ENCODE measurements at regions not wholly inside any gene's neighbourhood (a gene's known extent, or its start where the extent isn't known, plus 50 kb on each side); places are given as distances from the start of the nearest gene placed in this dataset.

DNA sequence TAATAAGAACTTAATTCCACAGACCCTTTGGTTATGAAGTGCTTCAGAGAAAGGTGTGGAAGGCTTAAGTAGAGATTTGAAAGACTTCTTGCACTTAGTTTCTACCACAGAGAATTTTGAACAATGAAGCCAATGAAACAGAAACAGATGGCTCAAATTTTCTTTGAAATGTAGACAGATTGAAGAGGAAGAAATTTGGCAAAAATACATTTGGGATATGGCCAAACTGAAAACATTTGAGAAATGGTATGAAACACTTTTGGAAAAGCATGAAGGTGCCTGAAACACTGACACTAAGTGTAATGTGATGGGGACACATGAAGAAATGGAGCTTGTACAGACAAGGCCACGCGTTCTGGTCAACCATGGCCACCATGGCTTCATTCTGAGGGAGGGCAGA, 272.4 kb upstream of the EXOC2 start:
- no peak for ATAC-seq
- CTCF ChIA-PET: no interaction called here
- POLR2A ChIA-PET: no interaction called here

More for the DNA sequence above, 272.4 kb upstream of the EXOC2 start:
- H3K9ac ChIP-seq (ENCODE audit: control insufficient read depth, insufficient read depth, low read length): no peak overlapping the region
- H2AFZ ChIP-seq (ENCODE audit: control insufficient read depth, low read depth, low read length): no peak overlapping the region
- no peaks in the 10 kb centered on the region; a peak in 3 of 4 replicates for H3K27me3 ChIP-seq (replicated peaks in 1 of 2; ENCODE audit: control insufficient read depth in 2 of 2, insufficient read depth in 2 of 2, low read length in 1 of 2)
- no peaks in the 10 kb centered on the region for H3K4me1 ChIP-seq (ENCODE audit: control insufficient read depth, insufficient read depth, low read length)
- H3K27ac ChIP-seq (ENCODE audit: control insufficient read depth, insufficient read depth): no peak overlapping the region
- no peaks in the 10 kb centered on the region for H4K20me1 ChIP-seq (ENCODE audit: control insufficient read depth, insufficient read depth)
- in situ Hi-C loops (cut with MboI): no loop called here
- ChIA-PET RAD21 (ENCODE audit: unreplicated experiment) (no interaction called here), SMC1A (ENCODE audit: uncharacterized antibody, unreplicated experiment) (no interaction called here)
- no peaks in the 10 kb centered on the region for H3K79me2 ChIP-seq (ENCODE audit: control insufficient read depth, insufficient read depth, low read length)
- H3K36me3 ChIP-seq (ENCODE audit: control insufficient read depth in 2 of 2, insufficient read depth in 2 of 2, low read length in 1 of 2): no peaks in the 10 kb centered on the region
- FAIRE-seq (no peak), DNase-seq (ENCODE audit: low read depth, low spot score) (no peak)
- BruUV-seq (replicated peaks): no TSS peak
- intact Hi-C loops (cut with micrococcal nuclease; ENCODE audit: unreplicated experiment): no loop called here
- H3K4me3 ChIP-seq: no peak overlapping the region
- H3K4me2 ChIP-seq (ENCODE audit: control insufficient read depth, insufficient read depth): no peak overlapping the region
- no peaks in the 10 kb centered on the region; the same call in 2 of the 3 replicates for H3K9me3 ChIP-seq (replicated peaks; ENCODE audit: control insufficient read depth, insufficient read depth, low read length)
- WGBS (ENCODE audit: insufficient coverage, insufficient replicate concordance, low lambda C conversion rate, missing lambda C conversion rate): 93% methylated on average over 2 of the region's 2 CpGs
- TF ChIP-seq, protein P1, sequence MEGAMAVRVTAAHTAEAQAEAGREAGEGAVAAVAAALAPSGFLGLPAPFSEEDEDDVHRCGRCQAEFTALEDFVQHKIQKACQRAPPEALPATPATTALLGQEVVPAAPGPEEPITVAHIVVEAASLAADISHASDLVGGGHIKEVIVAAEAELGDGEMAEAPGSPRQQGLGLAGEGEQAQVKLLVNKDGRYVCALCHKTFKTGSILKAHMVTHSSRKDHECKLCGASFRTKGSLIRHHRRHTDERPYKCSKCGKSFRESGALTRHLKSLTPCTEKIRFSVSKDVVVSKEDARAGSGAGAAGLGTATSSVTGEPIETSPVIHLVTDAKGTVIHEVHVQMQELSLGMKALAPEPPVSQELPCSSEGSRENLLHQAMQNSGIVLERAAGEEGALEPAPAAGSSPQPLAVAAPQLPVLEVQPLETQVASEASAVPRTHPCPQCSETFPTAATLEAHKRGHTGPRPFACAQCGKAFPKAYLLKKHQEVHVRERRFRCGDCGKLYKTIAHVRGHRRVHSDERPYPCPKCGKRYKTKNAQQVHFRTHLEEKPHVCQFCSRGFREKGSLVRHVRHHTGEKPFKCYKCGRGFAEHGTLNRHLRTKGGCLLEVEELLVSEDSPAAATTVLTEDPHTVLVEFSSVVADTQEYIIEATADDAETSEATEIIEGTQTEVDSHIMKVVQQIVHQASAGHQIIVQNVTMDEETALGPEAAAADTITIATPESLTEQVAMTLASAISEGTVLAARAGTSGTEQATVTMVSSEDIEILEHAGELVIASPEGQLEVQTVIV (IDR thresholded peaks at IDR 0.05; ENCODE audit: borderline replicate concordance, partially characterized antibody): no peak
- TF ChIP-seq GABPA (IDR thresholded peaks at IDR 0.05; ENCODE audit: low read depth): no peak
- no peak for TF ChIP-seq RAD51 (IDR thresholded peaks at IDR 0.05)
- TF ChIP-seq CBX5 (IDR thresholded peaks at IDR 0.05; ENCODE audit: low read depth): no peak
- TF ChIP-seq, protein P2, sequence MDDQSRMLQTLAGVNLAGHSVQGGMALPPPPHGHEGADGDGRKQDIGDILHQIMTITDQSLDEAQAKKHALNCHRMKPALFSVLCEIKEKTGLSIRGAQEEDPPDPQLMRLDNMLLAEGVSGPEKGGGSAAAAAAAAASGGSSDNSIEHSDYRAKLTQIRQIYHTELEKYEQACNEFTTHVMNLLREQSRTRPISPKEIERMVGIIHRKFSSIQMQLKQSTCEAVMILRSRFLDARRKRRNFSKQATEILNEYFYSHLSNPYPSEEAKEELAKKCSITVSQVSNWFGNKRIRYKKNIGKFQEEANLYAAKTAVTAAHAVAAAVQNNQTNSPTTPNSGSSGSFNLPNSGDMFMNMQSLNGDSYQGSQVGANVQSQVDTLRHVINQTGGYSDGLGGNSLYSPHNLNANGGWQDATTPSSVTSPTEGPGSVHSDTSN (IDR thresholded peaks at IDR 0.05; ENCODE audit: insufficient replicate concordance, low read depth, low read length): no peak
- TF ChIP-seq PAX5 (IDR thresholded peaks at IDR 0.05; ENCODE audit: borderline replicate concordance, low read depth, low read length): no peak
- no peak for TF ChIP-seq SP1 (IDR thresholded peaks at IDR 0.05; ENCODE audit: low read depth, low read length)
- TF ChIP-seq, protein P3, sequence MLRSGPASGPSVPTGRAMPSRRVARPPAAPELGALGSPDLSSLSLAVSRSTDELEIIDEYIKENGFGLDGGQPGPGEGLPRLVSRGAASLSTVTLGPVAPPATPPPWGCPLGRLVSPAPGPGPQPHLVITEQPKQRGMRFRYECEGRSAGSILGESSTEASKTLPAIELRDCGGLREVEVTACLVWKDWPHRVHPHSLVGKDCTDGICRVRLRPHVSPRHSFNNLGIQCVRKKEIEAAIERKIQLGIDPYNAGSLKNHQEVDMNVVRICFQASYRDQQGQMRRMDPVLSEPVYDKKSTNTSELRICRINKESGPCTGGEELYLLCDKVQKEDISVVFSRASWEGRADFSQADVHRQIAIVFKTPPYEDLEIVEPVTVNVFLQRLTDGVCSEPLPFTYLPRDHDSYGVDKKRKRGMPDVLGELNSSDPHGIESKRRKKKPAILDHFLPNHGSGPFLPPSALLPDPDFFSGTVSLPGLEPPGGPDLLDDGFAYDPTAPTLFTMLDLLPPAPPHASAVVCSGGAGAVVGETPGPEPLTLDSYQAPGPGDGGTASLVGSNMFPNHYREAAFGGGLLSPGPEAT (IDR thresholded peaks at IDR 0.05; ENCODE audit: low read depth): no peak
- no peak for TF ChIP-seq WRNIP1 (IDR thresholded peaks at IDR 0.05; ENCODE audit: borderline replicate concordance, low read depth, low read length)
- TF ChIP-seq, protein P4, sequence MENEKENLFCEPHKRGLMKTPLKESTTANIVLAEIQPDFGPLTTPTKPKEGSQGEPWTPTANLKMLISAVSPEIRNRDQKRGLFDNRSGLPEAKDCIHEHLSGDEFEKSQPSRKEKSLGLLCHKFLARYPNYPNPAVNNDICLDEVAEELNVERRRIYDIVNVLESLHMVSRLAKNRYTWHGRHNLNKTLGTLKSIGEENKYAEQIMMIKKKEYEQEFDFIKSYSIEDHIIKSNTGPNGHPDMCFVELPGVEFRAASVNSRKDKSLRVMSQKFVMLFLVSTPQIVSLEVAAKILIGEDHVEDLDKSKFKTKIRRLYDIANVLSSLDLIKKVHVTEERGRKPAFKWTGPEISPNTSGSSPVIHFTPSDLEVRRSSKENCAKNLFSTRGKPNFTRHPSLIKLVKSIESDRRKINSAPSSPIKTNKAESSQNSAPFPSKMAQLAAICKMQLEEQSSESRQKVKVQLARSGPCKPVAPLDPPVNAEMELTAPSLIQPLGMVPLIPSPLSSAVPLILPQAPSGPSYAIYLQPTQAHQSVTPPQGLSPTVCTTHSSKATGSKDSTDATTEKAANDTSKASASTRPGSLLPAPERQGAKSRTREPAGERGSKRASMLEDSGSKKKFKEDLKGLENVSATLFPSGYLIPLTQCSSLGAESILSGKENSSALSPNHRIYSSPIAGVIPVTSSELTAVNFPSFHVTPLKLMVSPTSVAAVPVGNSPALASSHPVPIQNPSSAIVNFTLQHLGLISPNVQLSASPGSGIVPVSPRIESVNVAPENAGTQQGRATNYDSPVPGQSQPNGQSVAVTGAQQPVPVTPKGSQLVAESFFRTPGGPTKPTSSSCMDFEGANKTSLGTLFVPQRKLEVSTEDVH (IDR thresholded peaks at IDR 0.05; ENCODE audit: low read depth, partially characterized antibody): no peak
- no peak for TF ChIP-seq MYB (IDR thresholded peaks at IDR 0.05; ENCODE audit: borderline replicate concordance, low read depth, low read length)
- no peak for TF ChIP-seq ZNF24 (IDR thresholded peaks at IDR 0.05)

Measured in GM12878 (cell line).